ENCODE measurements at regions not wholly inside any gene's neighbourhood (a gene's known extent, or its start where the extent isn't known, plus 50 kb on each side); places are given as distances from the start of the nearest gene placed in this dataset.

DNA sequence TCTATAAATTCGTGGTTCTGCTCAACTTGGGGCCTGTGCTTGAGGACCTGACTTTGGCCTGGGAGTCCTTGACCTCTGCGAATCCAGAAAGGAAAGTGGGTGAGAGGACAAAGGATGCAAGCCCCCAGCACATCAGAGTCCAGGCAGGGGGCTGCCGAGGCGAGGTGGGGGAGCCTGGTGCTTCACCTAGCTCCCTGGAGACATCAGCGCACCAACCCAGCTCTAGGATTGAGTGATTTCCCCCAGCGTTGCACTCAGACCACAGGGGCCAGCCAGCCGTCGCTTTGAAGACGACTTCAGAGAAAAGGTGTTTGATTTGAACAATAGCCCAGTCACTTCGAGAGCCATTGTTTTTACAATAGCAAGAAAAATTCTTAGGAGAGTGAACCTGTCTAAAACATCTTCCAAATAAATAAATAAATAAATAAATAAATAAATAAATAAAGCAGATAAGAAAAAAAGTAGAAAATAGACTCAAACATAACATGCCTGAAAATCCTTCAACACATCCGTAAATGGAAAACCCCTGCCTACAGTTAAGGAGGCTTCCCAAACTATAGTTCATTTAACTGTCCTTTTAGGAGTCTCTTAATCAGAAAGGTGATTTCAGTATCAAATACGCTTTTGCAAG is 180.9 kb downstream of the RBFOX3 start:
- Histone ChIP-seq H3K79me2 (ENCODE audit: control insufficient read depth, insufficient read depth, low read length) (no peaks in the 10 kb centered on the region), H3K9me1 (replicated peaks; ENCODE audit: control insufficient read depth, extremely low read depth, insufficient read depth, low read length) (no peaks in the 10 kb centered on the region), H3K4me3 (replicated peaks in 1 of 3; ENCODE audit: insufficient read depth in 1 of 3, low read depth in 1 of 3, low read length in 3 of 3) (no peak overlapping the region), H2AFZ (ENCODE audit: low read depth, low read length) (no peak overlapping the region), H3K9me3 (replicated peaks; ENCODE audit: control insufficient read depth, insufficient read depth, low read length) (no peaks in the 10 kb centered on the region), H3K9ac (replicated peaks; ENCODE audit: extremely low read depth, insufficient read depth, low read length) (no peak overlapping the region), H4K20me1 (replicated peaks; ENCODE audit: control insufficient read depth, extremely low read depth, insufficient read depth, low read length) (no peaks in the 10 kb centered on the region), H3K27ac (ENCODE audit: insufficient read depth, low read depth, low read length) (no peak overlapping the region), H3K4me1 (ENCODE audit: control insufficient read depth, extremely low read depth, insufficient read depth, low read length) (no peaks in the 10 kb centered on the region), H3K4me2 (ENCODE audit: insufficient read depth, low read length) (no peak overlapping the region), H3K27me3 (ENCODE audit: control insufficient read depth in 2 of 2, insufficient read depth in 2 of 2, low read length in 2 of 2) (no peaks in the 10 kb centered on the region), H3K36me3 (ENCODE audit: control insufficient read depth in 2 of 2, extremely low read depth in 1 of 2, insufficient read depth in 2 of 2, low read length in 2 of 2) (no peaks in the 10 kb centered on the region)
- BruUV-seq (replicated peaks), result no TSS peak
- DNase-seq (ENCODE audit: low read depth, low spot score) (no peak), FAIRE-seq (no peak)
- intact Hi-C loops (cut with micrococcal nuclease), result no loop called here
- ChIA-PET CTCF (no interaction called here), POLR2A (no interaction called here)
- dilution Hi-C loops (cut with MboI; ENCODE audit: extremely low pct_ligation_motif_present, low sequenced_read_pairs), result no loop called here
- TF ChIP-seq EZH2 (IDR thresholded peaks at IDR 0.05; ENCODE audit: borderline replicate concordance, low read depth, low read length, severe bottlenecking), result no peak
- no peak for TF ChIP-seq MYC (IDR thresholded peaks at IDR 0.05; ENCODE audit: low read depth, low read length)
- no peak for TF ChIP-seq POLR2AphosphoS5 (IDR thresholded peaks at IDR 0.05; ENCODE audit: insufficient read depth, low read depth, low read length)
- no peak for TF ChIP-seq FOS (IDR thresholded peaks at IDR 0.05; ENCODE audit: borderline replicate concordance, insufficient read depth, low read length)
- no peak for TF ChIP-seq GATA2 (IDR thresholded peaks at IDR 0.05; ENCODE audit: insufficient read depth, insufficient read length, low read depth, low read length)
- TF ChIP-seq POLR2A (IDR thresholded peaks at IDR 0.05; ENCODE audit: low read depth, low read length), result no peak
- no peak for TF ChIP-seq JUN (IDR thresholded peaks at IDR 0.05; ENCODE audit: borderline replicate concordance, insufficient read depth, insufficient read length, low read depth)
- TF ChIP-seq, protein P1, sequence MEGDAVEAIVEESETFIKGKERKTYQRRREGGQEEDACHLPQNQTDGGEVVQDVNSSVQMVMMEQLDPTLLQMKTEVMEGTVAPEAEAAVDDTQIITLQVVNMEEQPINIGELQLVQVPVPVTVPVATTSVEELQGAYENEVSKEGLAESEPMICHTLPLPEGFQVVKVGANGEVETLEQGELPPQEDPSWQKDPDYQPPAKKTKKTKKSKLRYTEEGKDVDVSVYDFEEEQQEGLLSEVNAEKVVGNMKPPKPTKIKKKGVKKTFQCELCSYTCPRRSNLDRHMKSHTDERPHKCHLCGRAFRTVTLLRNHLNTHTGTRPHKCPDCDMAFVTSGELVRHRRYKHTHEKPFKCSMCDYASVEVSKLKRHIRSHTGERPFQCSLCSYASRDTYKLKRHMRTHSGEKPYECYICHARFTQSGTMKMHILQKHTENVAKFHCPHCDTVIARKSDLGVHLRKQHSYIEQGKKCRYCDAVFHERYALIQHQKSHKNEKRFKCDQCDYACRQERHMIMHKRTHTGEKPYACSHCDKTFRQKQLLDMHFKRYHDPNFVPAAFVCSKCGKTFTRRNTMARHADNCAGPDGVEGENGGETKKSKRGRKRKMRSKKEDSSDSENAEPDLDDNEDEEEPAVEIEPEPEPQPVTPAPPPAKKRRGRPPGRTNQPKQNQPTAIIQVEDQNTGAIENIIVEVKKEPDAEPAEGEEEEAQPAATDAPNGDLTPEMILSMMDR (IDR thresholded peaks at IDR 0.05; ENCODE audit: extremely low read depth in 1 of 2, insufficient read depth in 1 of 2, low read depth in 1 of 2, low read length in 2 of 2), result no peak
- TF ChIP-seq, protein P2, sequence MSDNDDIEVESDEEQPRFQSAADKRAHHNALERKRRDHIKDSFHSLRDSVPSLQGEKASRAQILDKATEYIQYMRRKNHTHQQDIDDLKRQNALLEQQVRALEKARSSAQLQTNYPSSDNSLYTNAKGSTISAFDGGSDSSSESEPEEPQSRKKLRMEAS (IDR thresholded peaks at IDR 0.05; ENCODE audit: insufficient read depth, insufficient read length), result no peak
